HCT116 (cell line): ENCODE measurements at regions not wholly inside any gene's neighbourhood (a gene's known extent, or its start where the extent isn't known, plus 50 kb on each side); places are given as distances from the start of the nearest gene placed in this dataset.

Experiments
- ATAC-seq: fragments of 200-7000 bp; cut with Tn5 transposase; 2 replicates; pipeline ENCODE4 v1.9.1; 2020; ENCODE audit warnings: mild to moderate bottlenecking, moderate library complexity
- BruUV-seq: library from RNA; stranded (reverse); fragments of 400-500 nt; replicated peaks from 2 replicates; lab custom pipeline; 2021; lab: Mats Ljungman, UMichigan
- CTCF ChIA-PET: fragments of 300-600 bp; sonication (Branson Sonifier 250); formaldehyde crosslinking; loops from one replicate; lab custom pipeline; 2021; ENCODE audit warnings: antibody characterized with exemption; lab: Charles Lee
- POLR2A ChIA-PET: fragments of 300-600, 350-600 bp; sonication (Branson Sonifier 250); formaldehyde crosslinking; loops from one replicate; lab custom pipeline; 2021; ENCODE audit warnings: antibody characterized with exemption; lab: Charles Lee
- RAD21 ChIA-PET, 2 experiments: fragments of 300-600 bp; sonication (Branson Sonifier 250); formaldehyde crosslinking; loops; one replicate each; lab custom pipeline; 2023; ENCODE audit warnings: low total read pairs in 2 of 2; ENCODE audit not compliant: uncharacterized antibody in 2 of 2, unreplicated experiment in 2 of 2, low non-redundant PET in 1 of 2; lab: Charles Lee
- DNase-seq: peaks from one replicate; pipeline ENCODE4 v3.0.0-alpha.2; 2010; ENCODE audit warnings: low read depth, low spot score
- H2AFZ ChIP-seq: fragments of 200-600 bp; shearing (Covaris generic), sonication (generic); 2 replicates; pipeline ENCODE4 v1.6.1; 2017; ENCODE audit warnings: low read depth, mixed run types, mixed read lengths, antibody characterized with exemption, low read length; ENCODE audit not compliant: poor library complexity, severe bottlenecking
- H3K27ac ChIP-seq: 2 replicates; pipeline ENCODE4 v1.5.1; 2012; ENCODE audit warnings: low read depth, low read length
- H3K27me3 ChIP-seq: fragments of 200-600 bp; sonication (generic); 2 replicates; pipeline ENCODE4 v1.6.1; 2016; ENCODE audit warnings: mixed run types, low read length, mixed read lengths; ENCODE audit not compliant: insufficient read depth
- H3K36me3 ChIP-seq, 2 experiments: fragments of 200-500 bp in 1 of 2; fragments of 200-600 bp in 1 of 2; sonication (Bioruptor generic) in 1 of 2; sonication (generic) in 1 of 2; 2 replicates each; pipeline versions ENCODE4 v1.5.1 to v1.6.1; 2014 to 2016; ENCODE audit warnings: low read length in 2 of 2, inconsistent platforms in 1 of 2, mixed read lengths in 1 of 2, mixed run types in 1 of 2; ENCODE audit not compliant: insufficient read depth in 2 of 2, control insufficient read depth in 1 of 2
- H3K4me1 ChIP-seq, 2 experiments: fragments of 200-600 bp in 1 of 2; sonication (generic) in 1 of 2; 2 replicates each; pipeline versions ENCODE4 v1.5.1 to v1.6.1; 2012 to 2017; ENCODE audit warnings: low read length in 2 of 2, inconsistent platforms in 1 of 2, mild to moderate bottlenecking in 1 of 2, mixed read lengths in 1 of 2, mixed run types in 1 of 2, moderate library complexity in 1 of 2; ENCODE audit not compliant: insufficient read depth in 2 of 2, control insufficient read depth in 1 of 2
- H3K4me2 ChIP-seq: fragments of 200-600 bp; sonication (generic); 2 replicates; pipeline ENCODE4 v1.6.1; 2017; ENCODE audit warnings: mixed run types, low read length, mixed read lengths
- H3K4me3 ChIP-seq, 2 experiments: fragments of 200-600 bp in 1 of 2; sonication (generic) in 1 of 2; replicated peaks in 1 of 2; 2 replicates each; pipeline ENCODE4 v1.5.1; 2011 to 2016; ENCODE audit warnings: low read length in 2 of 2, control low read depth in 1 of 2, low read depth in 1 of 2, mild to moderate bottlenecking in 1 of 2, mixed read lengths in 1 of 2, mixed run types in 1 of 2
- H3K79me2 ChIP-seq: fragments of 200-600 bp; sonication (generic); 2 replicates; pipeline ENCODE4 v1.6.1; 2017; ENCODE audit warnings: mild to moderate bottlenecking, mixed run types, low read length, moderate library complexity, mixed read lengths; ENCODE audit not compliant: insufficient read depth
- H3K9ac ChIP-seq: fragments of 200-600 bp; sonication (generic); 2 replicates; pipeline ENCODE4 v1.6.1; 2016; ENCODE audit warnings: low read length, mixed read lengths
- H3K9me2 ChIP-seq: fragments of 200-600 bp; sonication (generic), shearing (Covaris generic); 2 replicates; pipeline ENCODE4 v1.6.1; 2017; ENCODE audit warnings: mixed run types, mild to moderate bottlenecking, moderate library complexity; ENCODE audit not compliant: insufficient read depth
- H3K9me3 ChIP-seq, 2 experiments: fragments of 200-500 bp in 1 of 2; fragments of 200-600 bp in 1 of 2; sonication (Bioruptor generic) in 1 of 2; sonication (generic) in 1 of 2; 2 replicates each; pipeline ENCODE4 v1.6.1; 2014 to 2017; ENCODE audit warnings: low read length in 2 of 2, mixed read lengths in 2 of 2, inconsistent platforms in 1 of 2, low read depth in 1 of 2, mild to moderate bottlenecking in 1 of 2, mixed run types in 1 of 2, moderate library complexity in 1 of 2; ENCODE audit not compliant: control insufficient read depth in 1 of 2, insufficient read depth in 1 of 2
- H4K20me1 ChIP-seq: fragments of 200-600 bp; sonication (generic), shearing (Covaris generic); 2 replicates; pipeline ENCODE4 v1.6.1; 2017; ENCODE audit warnings: mixed run types, mild to moderate bottlenecking, moderate library complexity; ENCODE audit not compliant: insufficient read depth
- ATF3 ChIP-seq: IDR thresholded peaks from 2 replicates; pipeline ENCODE4 v1.6.1; 2012
- CBX3 ChIP-seq: IDR thresholded peaks from 2 replicates; pipeline ENCODE4 v1.6.1; 2012; ENCODE audit warnings: low read depth
- CEBPB ChIP-seq: IDR thresholded peaks from 2 replicates; pipeline ENCODE4 v1.6.1; 2012; ENCODE audit warnings: low read depth
- CTCF ChIP-seq, 3 experiments: fragments of 200-600 bp in 1 of 3; sonication (generic) in 1 of 3; IDR thresholded peaks in 2 of 3; conservative IDR thresholded peaks in 1 of 3; 2 replicates each; pipeline ENCODE4 v1.5.1; 2012 to 2017; ENCODE audit warnings: low read depth in 2 of 3, low read length in 2 of 3, antibody characterized with exemption in 1 of 3, borderline replicate concordance in 1 of 3, control low read depth in 1 of 3, mild to moderate bottlenecking in 1 of 3, mixed read lengths in 1 of 3, mixed run types in 1 of 3, moderate library complexity in 1 of 3; ENCODE audit not compliant: insufficient read depth in 1 of 3
- EGR1 ChIP-seq: IDR thresholded peaks from 2 replicates; pipeline ENCODE4 v1.6.1; 2012; ENCODE audit warnings: low read depth
- ELF1 ChIP-seq: IDR thresholded peaks from 2 replicates; pipeline ENCODE4 v1.6.1; 2012; ENCODE audit warnings: low read depth, borderline replicate concordance
- EZH2 ChIP-seq: fragments of 200-600 bp; sonication (generic); IDR thresholded peaks from 2 replicates; pipeline ENCODE4 v1.6.1; 2017; ENCODE audit warnings: antibody characterized with exemption, mixed run types
- EZH2phosphoT487 ChIP-seq: fragments of 200-600 bp; IDR thresholded peaks from 2 replicates; pipeline ENCODE4 v1.6.1; 2018; ENCODE audit warnings: antibody characterized with exemption, borderline replicate concordance
- JUND ChIP-seq: IDR thresholded peaks from 2 replicates; pipeline ENCODE4 v1.6.1; 2012
- MAX ChIP-seq: IDR thresholded peaks from 2 replicates; pipeline ENCODE4 v1.6.1; 2012
- POLR2A ChIP-seq: IDR thresholded peaks from 2 replicates; pipeline ENCODE4 v1.7.0; 2011; ENCODE audit warnings: borderline replicate concordance; ENCODE audit not compliant: insufficient read depth, insufficient read length; ENCODE audit errors: extremely low read depth
- POLR2AphosphoS5 ChIP-seq: IDR thresholded peaks from 2 replicates; pipeline ENCODE4 v1.6.1; 2011; ENCODE audit warnings: mild to moderate bottlenecking, low read depth, low read length, moderate library complexity
- RAD21 ChIP-seq: IDR thresholded peaks from 2 replicates; pipeline ENCODE4 v1.6.1; 2012; ENCODE audit warnings: low read depth, mild to moderate bottlenecking
- REST ChIP-seq: IDR thresholded peaks from 2 replicates; pipeline ENCODE4 v1.6.1; 2012; ENCODE audit warnings: low read depth
- SIN3A ChIP-seq: IDR thresholded peaks from 2 replicates; pipeline ENCODE4 v1.6.1; 2012; ENCODE audit warnings: low read depth
- SP1 ChIP-seq: IDR thresholded peaks from 2 replicates; pipeline ENCODE4 v1.6.1; 2012; ENCODE audit warnings: low read depth
- SRF ChIP-seq: IDR thresholded peaks from 2 replicates; pipeline ENCODE4 v1.6.1; 2012; ENCODE audit warnings: low read depth
- YY1 ChIP-seq: IDR thresholded peaks from 2 replicates; pipeline ENCODE4 v1.6.1; 2011; ENCODE audit warnings: low read length, low read depth, moderate library complexity, mild to moderate bottlenecking; ENCODE audit not compliant: insufficient replicate concordance; ENCODE audit errors: extremely low read depth
- ZFX ChIP-seq: fragments of 450-650 bp; IDR thresholded peaks from 2 replicates; pipeline ENCODE4 v1.6.1; 2017
- intact Hi-C: fragments of 100-400 bp; cut with micrococcal nuclease; formaldehyde crosslinking; loops from 2 replicates; pipeline ENCODE4 v1.10.0; 2022

- POLR2A ChIA-PET, result no interaction called here
- Histone ChIP-seq H3K79me2 (no peaks in the 10 kb centered on the region), H3K9me3 (no peaks in the 10 kb centered on the region), H3K4me2 (no peak overlapping the region)
- no TSS peak for BruUV-seq
- no peak for TF ChIP-seq RAD21
- no peak for TF ChIP-seq POLR2A
- no peak for TF ChIP-seq JUND
- TF ChIP-seq ATF3, result no peak
- TF ChIP-seq ZFX, result no peak
- no peak for TF ChIP-seq EZH2phosphoT487
- no peak for TF ChIP-seq EZH2
- TF ChIP-seq REST, result no peak
- TF ChIP-seq SRF, result no peak
- TF ChIP-seq CTCF (IDR thresholded peaks at IDR 0.05 in 2 of 3, conservative IDR thresholded peaks at IDR 0.05 in 1 of 3; ENCODE audit: borderline replicate concordance in 1 of 3, insufficient read depth in 1 of 3, low read depth in 2 of 3, low read length in 2 of 3), result no peak
- no peak for TF ChIP-seq POLR2AphosphoS5
- TF ChIP-seq YY1, result no peak
- no peak for TF ChIP-seq SP1
- no peak for TF ChIP-seq ELF1
- no peak for TF ChIP-seq SIN3A
- TF ChIP-seq CEBPB, result no peak
- no peak for TF ChIP-seq EGR1
- TF ChIP-seq CBX3, result no peak
- TF ChIP-seq MAX, result no peak
- TF ChIP-seq, all 23 proteins: peak for 0
- intact Hi-C loops, result no loop called here
- no peak overlapping the region for H2AFZ ChIP-seq
- no peak overlapping the region for H3K9ac ChIP-seq
- no peaks in the 10 kb centered on the region for H3K4me1 ChIP-seq
- DNase-seq, result no peak
- no peaks in the 10 kb centered on the region for H3K36me3 ChIP-seq
- H3K27me3 ChIP-seq, result no peaks in the 10 kb centered on the region
- H3K9me2 ChIP-seq, result no peaks in the 10 kb centered on the region
- no peak overlapping the region for H3K27ac ChIP-seq
- no peaks in the 10 kb centered on the region for H4K20me1 ChIP-seq
- ATAC-seq, result no peak
- RAD21 ChIA-PET, result no interaction called here
- H3K4me3 ChIP-seq, result no peak overlapping the region
- CTCF ChIA-PET, result no interaction called here
These were observed 76.1 kb downstream of the ADRB2 start for GRCh38 chr5:148902478-148902877.
